Activated naive CD4-positive, alpha-beta T cell treated with anti-CD3 and anti-CD28 coated beads for 36 hours (primary cell): ENCODE measurements at regions not wholly inside any gene's neighbourhood (a gene's known extent, or its start where the extent isn't known, plus 50 kb on each side); places are given as distances from the start of the nearest gene placed in this dataset.

ENCODE experiments used
- CTCF ChIA-PET: fragments of 350-600 bp; sonication (Branson Sonifier 250); formaldehyde crosslinking; loops from one replicate; lab custom pipeline; 2021; ENCODE audit warnings: antibody characterized with exemption; lab: Charles Lee
- DNase-seq: peaks from one replicate; pipeline ENCODE4 v3.0.0-alpha.2; 2020
- H3K27ac Mint-ChIP-seq: one replicate; pipeline ENCODE4 v1.8.0; 2021; ENCODE audit warnings: mild to moderate bottlenecking, mixed read lengths
- H3K27me3 Mint-ChIP-seq: one replicate; pipeline ENCODE4 v1.8.0; 2021; ENCODE audit warnings: low read depth, mixed read lengths
- H3K36me3 Mint-ChIP-seq: one replicate; pipeline ENCODE4 v1.8.0; 2021; ENCODE audit warnings: low read depth, mixed read lengths
- H3K4me1 Mint-ChIP-seq: one replicate; pipeline ENCODE4 v1.8.0; 2021; ENCODE audit warnings: low read depth, mixed read lengths
- H3K4me3 Mint-ChIP-seq: one replicate; pipeline ENCODE4 v1.8.0; 2021; ENCODE audit warnings: mild to moderate bottlenecking, moderate library complexity, mixed read lengths
- H3K9me3 Mint-ChIP-seq: one replicate; pipeline ENCODE4 v1.8.0; 2021; ENCODE audit warnings: mixed read lengths
- intact Hi-C: fragments of 100-400 bp; cut with micrococcal nuclease; formaldehyde crosslinking; loops from one replicate; pipeline ENCODE4 v1.15.1; 2023

DNA sequence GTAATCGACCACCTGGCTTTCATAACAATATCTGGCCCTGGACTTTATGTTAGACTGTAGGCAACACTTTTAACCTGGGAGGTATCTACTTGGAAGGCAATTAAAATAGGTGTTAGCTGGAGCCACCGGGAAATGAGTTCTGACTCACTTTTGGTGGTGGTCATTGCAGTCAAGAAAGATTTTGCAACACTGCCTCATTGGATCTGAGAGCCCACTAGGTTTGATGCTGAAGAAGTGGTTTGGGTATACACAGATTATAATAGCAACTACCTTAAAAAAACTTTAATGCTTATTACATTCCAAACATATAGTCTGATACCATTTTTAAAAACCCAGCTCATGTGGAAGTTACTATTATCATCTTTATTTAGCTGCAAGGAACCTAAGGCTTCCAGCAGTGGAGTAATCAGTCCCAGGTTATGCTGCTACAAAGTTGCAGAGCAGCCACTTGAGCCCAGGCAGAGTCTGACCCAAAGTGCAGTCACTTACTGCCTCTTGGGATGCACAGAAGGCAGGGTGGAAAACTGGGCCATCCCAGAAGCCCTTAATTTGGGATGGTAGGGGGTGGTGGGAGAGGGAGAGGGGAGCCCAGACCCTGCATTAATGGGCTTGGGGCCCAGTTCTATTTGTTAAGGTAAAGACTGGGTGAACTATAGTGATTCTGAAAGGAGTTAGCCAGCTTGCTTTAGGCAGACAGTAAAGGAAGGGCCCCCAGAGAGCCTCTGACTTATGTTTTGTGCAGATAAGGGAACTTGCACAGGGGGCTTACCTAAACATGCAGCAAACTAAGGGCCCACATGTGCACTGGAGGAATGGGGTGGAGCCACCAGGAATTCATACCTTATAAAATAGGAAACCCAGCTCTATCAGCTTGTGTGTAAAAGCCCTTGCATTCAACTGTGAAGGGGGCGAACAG lies 149.4 kb downstream of the SNX19 start:
- no peaks in the 10 kb centered on the region for H3K4me1 Mint-ChIP-seq
- H3K27ac Mint-ChIP-seq: no peak overlapping the region
- H3K27me3 Mint-ChIP-seq: peaks cover 2% of the 10 kb centered on the region
- intact Hi-C loops: no loop called here
- no peaks in the 10 kb centered on the region for H3K36me3 Mint-ChIP-seq
- CTCF ChIA-PET: no interaction called here
- no peak overlapping the region for H3K4me3 Mint-ChIP-seq
- no peak for DNase-seq
- no peaks in the 10 kb centered on the region for H3K9me3 Mint-ChIP-seq

DNA sequence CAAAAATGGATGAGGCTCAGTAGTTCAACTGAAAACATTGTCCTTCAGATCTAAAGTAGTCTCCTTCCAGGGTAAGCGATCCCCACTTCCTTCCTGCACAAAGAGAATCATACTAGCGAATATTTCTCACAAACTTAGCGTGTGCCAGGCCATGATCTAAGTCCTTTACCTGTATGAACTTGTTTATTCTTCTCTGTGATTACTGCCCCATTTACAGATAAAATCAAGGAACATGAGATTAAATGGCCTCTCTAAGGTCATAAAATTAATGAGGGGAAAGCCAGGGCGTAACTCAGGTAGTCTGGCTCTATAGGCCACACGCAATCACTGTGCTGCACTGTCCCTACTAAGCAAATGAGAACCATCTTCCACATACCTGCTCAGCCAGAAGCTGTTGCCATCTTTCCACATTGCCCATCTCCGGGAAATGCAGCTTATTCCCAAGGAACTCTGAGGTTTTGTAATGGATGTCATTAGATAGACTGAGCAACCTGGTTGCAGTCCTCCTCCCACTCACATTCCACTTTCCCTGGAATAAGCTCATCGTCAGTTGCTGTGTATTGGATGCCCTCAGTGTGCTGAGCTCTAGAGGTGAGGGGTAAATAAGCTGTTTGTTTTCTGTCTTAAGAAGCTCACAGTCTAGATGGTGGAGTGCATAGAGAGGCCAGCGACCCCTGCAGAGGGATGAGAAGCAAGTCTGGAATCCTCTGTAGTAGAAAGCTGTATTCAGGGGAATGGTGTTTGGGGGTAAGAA lies 146.3 kb downstream of the SNX19 start:
- no peaks in the 10 kb centered on the region for H3K9me3 Mint-ChIP-seq
- CTCF ChIA-PET: no interaction called here
- H3K4me3 Mint-ChIP-seq: no peak overlapping the region
- no peak for DNase-seq
- no peaks in the 10 kb centered on the region for H3K36me3 Mint-ChIP-seq
- no peaks in the 10 kb centered on the region for H3K27me3 Mint-ChIP-seq
- intact Hi-C loops: no loop called here
- H3K4me1 Mint-ChIP-seq: no peaks in the 10 kb centered on the region
- no peak overlapping the region for H3K27ac Mint-ChIP-seq

DNA sequence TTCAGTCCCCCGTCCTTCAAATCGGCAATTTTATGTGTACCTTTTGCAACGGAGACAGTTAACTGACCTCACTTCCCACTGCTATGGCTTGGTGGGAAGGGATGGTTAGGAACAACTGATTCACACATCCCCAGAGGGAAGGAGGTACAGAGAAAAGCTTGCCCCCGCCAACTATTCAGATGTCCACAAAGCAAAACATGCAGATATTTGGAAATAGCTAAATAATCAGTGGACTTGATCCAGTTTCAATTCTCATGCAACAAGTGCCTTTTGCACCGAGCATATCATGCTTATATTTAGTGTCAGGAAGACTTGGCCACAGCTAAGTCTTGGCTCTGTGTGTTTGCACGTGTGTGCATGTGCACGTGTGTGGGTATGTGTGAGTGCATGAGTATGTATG lies 144.6 kb downstream of the SNX19 start:
- no peak overlapping the region for H3K27ac Mint-ChIP-seq
- H3K27me3 Mint-ChIP-seq: no peaks in the 10 kb centered on the region
- H3K4me3 Mint-ChIP-seq: no peak overlapping the region
- H3K9me3 Mint-ChIP-seq: no peaks in the 10 kb centered on the region
- no peaks in the 10 kb centered on the region for H3K36me3 Mint-ChIP-seq
- intact Hi-C loops: no loop called here
- CTCF ChIA-PET: no interaction called here
- H3K4me1 Mint-ChIP-seq: no peaks in the 10 kb centered on the region
- DNase-seq: no peak

DNA sequence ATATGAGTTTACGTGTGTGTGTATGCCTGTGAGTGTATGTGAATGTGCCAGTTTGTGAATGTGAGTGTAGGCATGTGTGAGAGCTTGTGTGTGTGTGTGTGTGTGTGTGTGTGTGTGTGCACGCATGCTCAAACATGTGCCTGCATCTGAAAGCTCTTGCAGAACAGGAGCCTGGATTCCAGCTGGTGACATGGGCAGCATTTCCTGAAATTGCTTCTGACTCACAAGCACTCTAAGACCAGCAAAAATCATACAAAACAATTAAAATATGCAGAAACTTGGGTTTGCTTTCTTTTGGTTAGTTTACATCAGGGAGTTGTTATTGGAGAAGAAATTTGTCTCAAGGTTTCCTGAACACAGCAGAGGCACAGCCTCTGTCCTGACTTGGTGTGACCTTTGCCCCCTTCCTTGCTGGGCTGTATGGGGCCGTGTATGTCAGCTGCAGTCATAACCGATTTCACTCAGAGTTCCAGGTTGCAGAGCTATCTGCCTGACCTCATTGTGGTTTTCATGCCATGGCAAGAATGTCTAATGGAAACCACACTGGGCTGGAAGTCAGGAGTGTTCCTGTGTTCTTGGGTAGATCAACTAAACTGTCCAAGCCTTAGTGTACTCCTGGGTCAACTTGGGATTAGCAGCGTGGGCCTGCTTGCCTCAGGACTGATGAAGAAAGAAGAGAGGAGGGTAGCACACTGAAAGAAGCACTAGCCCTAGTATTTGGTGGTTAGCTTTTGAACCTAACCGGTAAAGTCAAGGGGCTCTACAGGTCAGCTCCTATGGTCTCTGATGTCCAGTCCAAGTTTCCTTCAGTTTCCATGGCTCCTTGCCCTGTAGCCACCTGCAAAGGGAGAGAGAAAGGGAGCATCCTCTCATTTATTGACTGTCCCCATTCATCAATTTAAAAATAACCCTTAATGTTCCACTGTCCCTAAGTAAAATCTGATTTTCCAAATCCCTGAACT lies 143.7 kb downstream of the SNX19 start:
- H3K9me3 Mint-ChIP-seq: no peaks in the 10 kb centered on the region
- H3K36me3 Mint-ChIP-seq: no peaks in the 10 kb centered on the region
- intact Hi-C loops: no loop called here
- CTCF ChIA-PET: no interaction called here
- no peaks in the 10 kb centered on the region for H3K27me3 Mint-ChIP-seq
- H3K27ac Mint-ChIP-seq: no peak overlapping the region
- no peak for DNase-seq
- H3K4me3 Mint-ChIP-seq: no peak overlapping the region
- no peaks in the 10 kb centered on the region for H3K4me1 Mint-ChIP-seq

- no peaks in the 10 kb centered on the region for H3K36me3 Mint-ChIP-seq
- intact Hi-C loops: no loop called here
Measured at GRCh38 chr11:130773244-130773820, 142.9 kb downstream of the SNX19 start.

DNA sequence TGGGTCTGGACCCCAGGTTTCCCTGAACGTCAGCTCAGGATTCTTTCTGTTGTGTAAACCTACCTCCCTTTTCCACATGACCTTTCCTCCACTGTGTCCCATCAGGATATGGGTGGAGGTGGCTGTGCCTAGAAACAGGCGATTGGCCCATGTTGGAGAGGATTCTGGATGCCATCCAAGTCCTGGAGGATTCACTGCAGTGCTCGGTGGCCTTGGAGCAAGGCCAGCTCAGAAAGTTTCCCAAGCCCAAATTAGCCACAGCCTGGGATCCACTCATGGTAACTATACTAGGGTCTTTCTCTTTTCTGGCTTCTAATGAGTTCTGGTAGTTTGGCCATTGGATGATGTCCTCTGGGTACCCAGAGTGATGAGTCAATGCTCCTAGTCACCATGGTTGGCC lies 141.6 kb downstream of the SNX19 start:
- DNase-seq: no peak
- H3K27ac Mint-ChIP-seq: no peak overlapping the region
- no peaks in the 10 kb centered on the region for H3K4me1 Mint-ChIP-seq
- CTCF ChIA-PET: no interaction called here
- no peaks in the 10 kb centered on the region for H3K36me3 Mint-ChIP-seq
- H3K27me3 Mint-ChIP-seq: no peaks in the 10 kb centered on the region
- H3K9me3 Mint-ChIP-seq: no peaks in the 10 kb centered on the region
- H3K4me3 Mint-ChIP-seq: no peak overlapping the region
- intact Hi-C loops: no loop called here

More at GRCh38 chr11:130773244-130773820, 142.9 kb downstream of the SNX19 start:
- no peaks in the 10 kb centered on the region for H3K4me1 Mint-ChIP-seq
- DNase-seq: no peak
- no peaks in the 10 kb centered on the region for H3K27me3 Mint-ChIP-seq
- no peak overlapping the region for H3K27ac Mint-ChIP-seq
- H3K4me3 Mint-ChIP-seq: no peak overlapping the region
- CTCF ChIA-PET: no interaction called here
- no peaks in the 10 kb centered on the region for H3K9me3 Mint-ChIP-seq

GRCh38 chr11:130775306-130776060 lies 140.8 kb downstream of the SNX19 start:
- Mint-ChIP-seq H3K27me3 (no peaks in the 10 kb centered on the region), H3K36me3 (no peaks in the 10 kb centered on the region), H3K9me3 (no peaks in the 10 kb centered on the region), H3K4me3 (no peak overlapping the region), H3K4me1 (no peaks in the 10 kb centered on the region), H3K27ac (no peak overlapping the region)
- DNase-seq: no peak
- intact Hi-C loops: no loop called here
- CTCF ChIA-PET: interaction anchor here (0.6 kb wide), 1 partner anchor 20 kb away, joined by 3 read pairs; no protein-coding TSS in a partner anchor

DNA sequence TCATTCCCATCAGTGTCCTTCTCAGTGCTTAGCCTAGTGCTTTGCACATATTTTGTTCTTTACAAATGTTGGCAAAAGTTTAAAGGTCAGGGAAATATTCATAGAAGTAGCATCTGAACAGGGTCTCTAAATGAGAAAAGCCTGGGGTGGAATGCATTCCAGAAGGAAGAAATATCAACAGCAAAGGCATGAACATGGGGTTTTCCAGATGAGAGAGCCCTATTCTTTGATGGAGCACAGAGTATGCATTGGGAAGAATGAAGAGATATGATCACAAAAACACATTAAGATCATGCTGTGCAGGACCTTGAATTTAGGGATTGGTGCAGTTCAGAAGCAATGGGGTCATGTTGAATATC lies 140.2 kb downstream of the SNX19 start:
- Mint-ChIP-seq H3K4me1 (no peaks in the 10 kb centered on the region), H3K36me3 (no peaks in the 10 kb centered on the region), H3K27ac (no peak overlapping the region), H3K4me3 (no peak overlapping the region), H3K9me3 (no peaks in the 10 kb centered on the region), H3K27me3 (no peaks in the 10 kb centered on the region)
- CTCF ChIA-PET: no interaction called here
- intact Hi-C loops: no loop called here
- DNase-seq: no peak

- CTCF ChIA-PET: no interaction called here
- intact Hi-C loops: no loop called here
- Mint-ChIP-seq H3K27me3 (no peaks in the 10 kb centered on the region), H3K4me1 (no peaks in the 10 kb centered on the region), H3K9me3 (no peaks in the 10 kb centered on the region), H3K27ac (no peak overlapping the region), H3K36me3 (no peaks in the 10 kb centered on the region), H3K4me3 (no peak overlapping the region)
- DNase-seq: no peak
Measured at GRCh38 chr11:130778026-130778425, 138.3 kb downstream of the SNX19 start.

GRCh38 chr11:130778705-130779104 lies 137.6 kb downstream of the SNX19 start:
- Mint-ChIP-seq H3K4me1 (no peaks in the 10 kb centered on the region), H3K36me3 (no peaks in the 10 kb centered on the region), H3K9me3 (no peaks in the 10 kb centered on the region), H3K27me3 (no peaks in the 10 kb centered on the region), H3K4me3 (no peak overlapping the region), H3K27ac (no peak overlapping the region)
- CTCF ChIA-PET: no interaction called here
- DNase-seq: no peak
- intact Hi-C loops: no loop called here

- Mint-ChIP-seq H3K4me3 (no peak overlapping the region), H3K4me1 (no peaks in the 10 kb centered on the region), H3K27me3 (no peaks in the 10 kb centered on the region), H3K27ac (no peak overlapping the region), H3K9me3 (no peaks in the 10 kb centered on the region), H3K36me3 (no peaks in the 10 kb centered on the region)
- DNase-seq: no peak
- intact Hi-C loops: no loop called here
- CTCF ChIA-PET: no interaction called here
Measured at GRCh38 chr11:130779267-130779666, 137.0 kb downstream of the SNX19 start.
